ENCODE measurements at regions not wholly inside any gene's neighbourhood (a gene's known extent, or its start where the extent isn't known, plus 50 kb on each side); places are given as distances from the start of the nearest gene placed in this dataset.

DNA sequence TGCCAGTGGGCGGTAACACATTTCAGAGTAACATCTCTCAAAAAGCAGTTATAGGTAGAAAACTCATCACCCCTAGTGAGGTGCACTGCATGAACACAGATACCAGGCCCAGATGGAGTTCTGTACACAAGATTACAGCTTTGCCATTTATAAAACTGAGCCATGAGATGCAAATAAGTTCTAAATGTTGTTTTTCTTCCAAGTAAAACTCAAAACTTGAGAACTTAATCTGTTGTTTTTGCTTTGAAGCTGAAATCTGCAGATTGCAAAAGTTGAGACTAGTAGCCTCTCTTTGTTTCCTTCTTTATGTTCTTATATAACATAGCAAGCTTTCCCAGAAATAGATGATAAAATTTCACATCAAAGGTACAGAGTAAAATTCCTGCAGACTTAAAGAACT is 434.1 kb downstream of the PLK2 start:
- DNase-seq (ENCODE audit: low read depth), result no peak
- TF ChIP-seq, protein P1, sequence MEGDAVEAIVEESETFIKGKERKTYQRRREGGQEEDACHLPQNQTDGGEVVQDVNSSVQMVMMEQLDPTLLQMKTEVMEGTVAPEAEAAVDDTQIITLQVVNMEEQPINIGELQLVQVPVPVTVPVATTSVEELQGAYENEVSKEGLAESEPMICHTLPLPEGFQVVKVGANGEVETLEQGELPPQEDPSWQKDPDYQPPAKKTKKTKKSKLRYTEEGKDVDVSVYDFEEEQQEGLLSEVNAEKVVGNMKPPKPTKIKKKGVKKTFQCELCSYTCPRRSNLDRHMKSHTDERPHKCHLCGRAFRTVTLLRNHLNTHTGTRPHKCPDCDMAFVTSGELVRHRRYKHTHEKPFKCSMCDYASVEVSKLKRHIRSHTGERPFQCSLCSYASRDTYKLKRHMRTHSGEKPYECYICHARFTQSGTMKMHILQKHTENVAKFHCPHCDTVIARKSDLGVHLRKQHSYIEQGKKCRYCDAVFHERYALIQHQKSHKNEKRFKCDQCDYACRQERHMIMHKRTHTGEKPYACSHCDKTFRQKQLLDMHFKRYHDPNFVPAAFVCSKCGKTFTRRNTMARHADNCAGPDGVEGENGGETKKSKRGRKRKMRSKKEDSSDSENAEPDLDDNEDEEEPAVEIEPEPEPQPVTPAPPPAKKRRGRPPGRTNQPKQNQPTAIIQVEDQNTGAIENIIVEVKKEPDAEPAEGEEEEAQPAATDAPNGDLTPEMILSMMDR (IDR thresholded peaks at IDR 0.05; ENCODE audit: insufficient read depth, low read depth, low read length), result no peak

DNA sequence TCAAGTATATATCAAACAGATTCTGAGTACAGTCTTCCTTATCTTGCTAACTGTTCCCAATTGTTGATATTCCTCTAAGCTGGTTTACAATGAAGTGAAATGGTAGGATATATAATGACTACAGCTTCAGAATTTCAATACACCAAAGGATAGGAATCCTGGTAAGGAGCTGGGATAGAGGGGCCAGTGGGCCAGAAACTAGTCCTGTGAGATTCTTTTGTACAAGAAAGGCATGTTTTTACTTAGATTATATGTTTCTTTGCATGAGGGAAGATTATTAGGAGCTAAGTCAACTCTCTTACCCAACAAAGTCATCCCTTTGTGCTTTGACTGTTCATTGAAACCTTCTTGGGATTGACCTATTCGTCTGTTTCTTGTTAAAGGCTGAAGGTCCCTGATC is 435.7 kb downstream of the PLK2 start:
- H3K4me3 ChIP-seq (ENCODE audit: low read depth, low read length), result no peak overlapping the region
- no peak for DNase-seq (ENCODE audit: low read depth)
- TF ChIP-seq, protein P1 (IDR thresholded peaks at IDR 0.05; ENCODE audit: insufficient read depth, low read depth, low read length), result no peak

More for the DNA sequence above, 434.1 kb downstream of the PLK2 start:
- no peak overlapping the region for H3K4me3 ChIP-seq (ENCODE audit: low read depth, low read length)

DNA sequence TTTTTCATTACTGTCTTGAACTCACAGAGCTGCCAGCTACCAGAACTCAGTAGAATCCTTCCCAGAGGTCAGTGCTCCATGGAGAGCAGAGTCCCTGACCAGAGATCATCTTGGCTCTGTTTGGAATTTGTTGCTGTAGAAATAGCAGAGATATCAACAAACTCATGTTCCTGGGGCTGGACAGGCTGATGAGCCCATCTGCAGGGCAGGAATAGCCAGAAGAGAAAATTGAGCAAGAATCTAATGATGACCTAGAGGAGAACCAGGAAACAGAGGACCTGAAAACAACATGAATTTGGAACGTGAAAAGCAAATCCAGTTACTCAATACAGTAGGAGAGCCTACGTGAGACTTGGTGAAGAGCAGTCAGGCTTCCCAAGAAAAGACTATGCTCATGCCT is 437.8 kb downstream of the PLK2 start:
- peak; percentile 42 for DNase-seq (ENCODE audit: low read depth)
- TF ChIP-seq, protein P1 (IDR thresholded peaks at IDR 0.05; ENCODE audit: insufficient read depth, low read depth, low read length), result no peak
- no peak overlapping the region for H3K4me3 ChIP-seq (ENCODE audit: low read depth, low read length)

DNA sequence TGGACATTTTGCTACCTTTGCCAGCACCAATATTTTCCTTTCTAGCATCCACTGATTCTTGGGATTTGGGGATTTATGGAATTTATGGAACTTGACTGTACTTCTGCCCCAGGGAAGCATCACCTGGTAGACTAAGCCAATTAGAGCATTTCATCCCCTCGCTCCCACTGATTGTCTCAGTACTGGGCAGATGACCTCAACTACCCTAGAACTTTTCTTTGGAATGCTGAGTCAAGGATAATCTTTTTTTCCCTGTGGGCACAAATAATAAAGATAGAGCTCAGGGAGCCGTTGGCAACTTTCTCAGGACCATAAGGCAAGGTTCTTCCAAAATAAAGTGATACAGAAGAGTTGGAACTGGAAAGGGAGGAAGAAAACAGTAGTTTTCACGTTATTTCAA is 438.4 kb downstream of the PLK2 start:
- H3K4me3 ChIP-seq (ENCODE audit: low read depth, low read length), result no peak overlapping the region
- no peak for DNase-seq (ENCODE audit: low read depth)
- TF ChIP-seq, protein P1 (IDR thresholded peaks at IDR 0.05; ENCODE audit: insufficient read depth, low read depth, low read length), result no peak

DNA sequence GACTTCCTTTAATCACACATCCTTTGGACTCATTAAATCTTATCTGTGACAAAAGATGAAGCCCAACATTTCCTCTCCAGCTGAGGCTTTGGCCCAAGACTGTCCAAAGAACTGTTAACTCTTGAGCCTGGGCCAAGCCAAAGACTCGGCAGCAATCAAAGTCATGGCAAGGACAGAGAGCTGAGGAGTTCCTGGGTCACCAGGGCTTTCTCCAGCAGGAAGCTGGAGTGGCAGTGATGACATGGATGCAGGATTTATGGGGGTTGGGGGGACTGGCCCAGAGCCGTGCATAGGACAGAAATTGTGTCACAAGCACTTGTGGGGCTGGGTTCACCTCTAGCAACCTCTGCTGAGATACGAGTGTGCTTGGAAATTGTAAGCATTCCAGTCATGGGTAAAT is 440.3 kb downstream of the PLK2 start:
- no peak overlapping the region for H3K4me3 ChIP-seq (ENCODE audit: low read depth, low read length)
- TF ChIP-seq, protein P1 (IDR thresholded peaks at IDR 0.05; ENCODE audit: insufficient read depth, low read depth, low read length), result no peak
- no peak for DNase-seq (ENCODE audit: low read depth)

DNA sequence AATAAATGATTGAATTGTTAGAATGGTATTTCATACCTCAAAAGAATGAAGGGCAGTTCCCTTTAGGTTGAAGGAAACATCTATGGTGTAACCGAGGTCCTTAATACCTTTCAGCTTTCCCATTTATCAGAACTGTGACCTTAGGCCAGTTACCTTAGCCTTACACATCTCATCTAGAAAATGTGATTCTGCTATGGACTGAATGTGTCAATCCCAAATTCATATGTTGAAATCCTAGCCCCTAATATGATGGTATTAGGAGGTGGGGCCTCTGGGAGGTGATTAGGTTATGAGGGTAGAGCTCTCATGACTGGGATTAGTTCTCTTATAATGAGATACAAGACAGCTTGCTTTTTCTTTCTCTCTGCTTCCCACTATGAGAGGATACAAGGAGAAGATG is 441.9 kb downstream of the PLK2 start:
- DNase-seq (ENCODE audit: low read depth), result no peak
- TF ChIP-seq, protein P1 (IDR thresholded peaks at IDR 0.05; ENCODE audit: insufficient read depth, low read depth, low read length), result no peak
- H3K4me3 ChIP-seq (ENCODE audit: low read depth, low read length), result no peak overlapping the region

DNA sequence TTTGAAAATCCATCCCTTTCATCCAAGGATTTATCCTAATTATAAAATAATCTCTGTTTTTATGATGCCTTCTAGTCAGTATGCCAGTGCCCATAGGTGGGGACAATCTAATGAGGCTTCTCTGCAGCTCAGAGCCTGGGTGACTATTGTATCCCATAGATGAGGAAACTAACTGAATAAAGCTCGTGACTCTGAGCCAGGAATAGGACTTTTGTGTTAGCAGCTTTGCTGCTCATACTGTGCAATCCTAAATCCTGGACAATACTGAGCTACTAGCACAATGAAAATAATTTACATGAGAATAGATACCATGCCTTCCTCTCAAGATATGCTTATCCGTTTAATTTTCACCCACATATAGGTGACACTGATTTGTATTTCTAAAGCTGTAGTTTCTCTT is 443.0 kb downstream of the PLK2 start:
- H3K4me3 ChIP-seq (ENCODE audit: low read depth, low read length), result no peak overlapping the region
- no peak for DNase-seq (ENCODE audit: low read depth)
- TF ChIP-seq, protein P1 (IDR thresholded peaks at IDR 0.05; ENCODE audit: insufficient read depth, low read depth, low read length), result no peak
